HepG2 (cell line): ENCODE measurements at regions not wholly inside any gene's neighbourhood (a gene's known extent, or its start where the extent isn't known, plus 50 kb on each side); places are given as distances from the start of the nearest gene placed in this dataset.

Experiments
- CBFB ChIP-seq: sonication (generic); formaldehyde crosslinking; IDR thresholded peaks from 2 replicates; pipeline ENCODE4 v1.4.0; 2020; ENCODE audit warnings: missing genetic modification reagents
- ESRRA ChIP-seq: sonication (generic); formaldehyde crosslinking; IDR thresholded peaks from 2 replicates; pipeline ENCODE4 v1.5.1; 2020; ENCODE audit warnings: mild to moderate bottlenecking, low read depth, missing genetic modification reagents
- KLF13 ChIP-seq: sonication (generic); formaldehyde crosslinking; IDR thresholded peaks from 2 replicates; pipeline ENCODE4 v1.4.0; 2020; ENCODE audit warnings: mild to moderate bottlenecking, missing genetic modification reagents
- POLR2A ChIP-seq, 2 experiments: IDR thresholded peaks; 2 replicates each; pipeline ENCODE4 v1.6.1; 2011; ENCODE audit warnings: low read depth in 2 of 2, low read length in 2 of 2, mild to moderate bottlenecking in 1 of 2, moderate library complexity in 1 of 2; ENCODE audit not compliant: insufficient read depth in 1 of 2

GRCh38 chr2:155810411-155810810 is 522.1 kb downstream of the NR4A2 start:
- TF ChIP-seq POLR2A (IDR thresholded peaks at IDR 0.05; ENCODE audit: insufficient read depth in 1 of 2, low read depth in 2 of 2, low read length in 2 of 2) (no peak), KLF13 (CRISPR knock-in tag) (no peak), ESRRA (CRISPR knock-in tag) (no peak), CBFB (CRISPR knock-in tag) (no peak)
